Dermis blood vessel endothelial cell (primary cell): ENCODE measurements at regions not wholly inside any gene's neighbourhood (a gene's known extent, or its start where the extent isn't known, plus 50 kb on each side); places are given as distances from the start of the nearest gene placed in this dataset.
A peak's percentile ranks its signal among the peaks of the same experiment; 100 is the strongest.

ENCODE experiments used
- DNase-seq: peaks from one replicate; pipeline ENCODE4 v3.0.0; 2010

- DNase-seq = no peak
These were observed 1460.3 kb downstream of the UQCRFS1 start for GRCh38 chr19:27752530-27753184.

- no peak for DNase-seq
These were observed 1461.9 kb downstream of the UQCRFS1 start for GRCh38 chr19:27751044-27751391.

GRCh38 chr19:27750391-27751043, 1462.4 kb downstream of the UQCRFS1 start:
- no peak for DNase-seq

- DNase-seq = no peak
These were observed 1464.3 kb downstream of the UQCRFS1 start for GRCh38 chr19:27748551-27749152.

GRCh38 chr19:27746691-27747380, 1466.1 kb downstream of the UQCRFS1 start:
- DNase-seq = peak; percentile 20

GRCh38 chr19:27745978-27746542, 1466.9 kb downstream of the UQCRFS1 start:
- DNase-seq = no peak

GRCh38 chr19:27744926-27745768, 1467.8 kb downstream of the UQCRFS1 start:
- no peak for DNase-seq

- no peak for DNase-seq
These were observed 1470.9 kb downstream of the UQCRFS1 start for GRCh38 chr19:27742041-27742440.

- DNase-seq = no peak
These were observed 1471.7 kb downstream of the UQCRFS1 start for GRCh38 chr19:27741236-27741635.

GRCh38 chr19:27740396-27740795, 1472.6 kb downstream of the UQCRFS1 start:
- DNase-seq = no peak

- no peak for DNase-seq
These were observed 1474.3 kb downstream of the UQCRFS1 start for GRCh38 chr19:27738569-27739193.

GRCh38 chr19:27736225-27736624, 1476.7 kb downstream of the UQCRFS1 start:
- DNase-seq = no peak

GRCh38 chr19:27735314-27735713, 1477.6 kb downstream of the UQCRFS1 start:
- no peak for DNase-seq

- no peak for DNase-seq
These were observed 1478.3 kb downstream of the UQCRFS1 start for GRCh38 chr19:27734496-27735220.

GRCh38 chr19:27733551-27734266, 1479.2 kb downstream of the UQCRFS1 start:
- DNase-seq = no peak

- no peak for DNase-seq
These were observed 1483.6 kb downstream of the UQCRFS1 start for GRCh38 chr19:27729332-27729731.

- no peak for DNase-seq
These were observed 1490.3 kb downstream of the UQCRFS1 start for GRCh38 chr19:27722625-27723024.

- no peak for DNase-seq
These were observed 1492.8 kb downstream of the UQCRFS1 start for GRCh38 chr19:27720155-27720554.

- DNase-seq = no peak
These were observed 1493.9 kb downstream of the UQCRFS1 start for GRCh38 chr19:27719034-27719433.

GRCh38 chr19:27718234-27718633, 1494.7 kb downstream of the UQCRFS1 start:
- DNase-seq = no peak
